ENCODE measurements at regions not wholly inside any gene's neighbourhood (a gene's known extent, or its start where the extent isn't known, plus 50 kb on each side); places are given as distances from the start of the nearest gene placed in this dataset. TPM values are rescaled to one million over a fixed set of nuclear protein-coding genes. Genes with fewer than 3 reads are reported as not detected.

DNA sequence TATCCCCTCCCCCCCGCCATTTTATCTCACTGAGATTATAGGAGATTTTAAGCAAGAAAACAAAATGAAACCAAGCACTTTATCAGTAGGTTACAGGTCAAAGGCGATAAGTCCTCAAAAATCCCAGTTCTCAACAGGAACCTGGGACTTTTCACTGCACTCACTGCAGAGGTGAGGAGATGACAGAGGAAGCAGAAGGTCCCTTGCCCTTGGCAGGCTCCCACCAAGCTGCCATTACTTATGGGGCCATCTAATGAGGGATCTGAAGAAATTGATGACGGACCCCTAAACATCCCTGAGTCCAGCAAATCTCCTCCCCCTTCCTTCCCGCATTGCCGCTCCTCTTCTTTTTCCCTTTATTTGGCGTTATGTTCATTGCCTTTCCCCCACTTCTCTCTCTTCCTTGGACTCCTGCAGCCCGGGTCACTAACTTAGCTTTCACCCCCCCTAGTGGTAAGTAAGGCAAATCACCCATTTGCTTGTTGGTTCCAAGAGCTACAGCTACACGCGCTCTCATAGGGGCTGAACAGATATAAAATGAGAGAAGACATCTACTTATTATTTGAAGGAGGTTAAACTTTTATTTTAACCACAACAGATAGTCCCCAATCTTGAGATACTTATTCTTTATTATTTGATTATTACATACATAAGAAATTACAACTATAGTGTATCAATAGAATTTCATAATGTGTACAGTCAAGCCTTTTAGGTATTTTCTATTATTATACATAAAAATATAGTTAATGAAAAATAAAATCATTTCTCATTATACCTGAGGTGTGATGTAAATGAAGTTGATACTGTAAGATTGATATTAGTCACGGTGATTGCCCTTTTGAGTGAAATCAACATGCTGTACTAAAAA, 52.0 kb upstream of the ARGLU1 start:
- TF ChIP-seq, protein P1, sequence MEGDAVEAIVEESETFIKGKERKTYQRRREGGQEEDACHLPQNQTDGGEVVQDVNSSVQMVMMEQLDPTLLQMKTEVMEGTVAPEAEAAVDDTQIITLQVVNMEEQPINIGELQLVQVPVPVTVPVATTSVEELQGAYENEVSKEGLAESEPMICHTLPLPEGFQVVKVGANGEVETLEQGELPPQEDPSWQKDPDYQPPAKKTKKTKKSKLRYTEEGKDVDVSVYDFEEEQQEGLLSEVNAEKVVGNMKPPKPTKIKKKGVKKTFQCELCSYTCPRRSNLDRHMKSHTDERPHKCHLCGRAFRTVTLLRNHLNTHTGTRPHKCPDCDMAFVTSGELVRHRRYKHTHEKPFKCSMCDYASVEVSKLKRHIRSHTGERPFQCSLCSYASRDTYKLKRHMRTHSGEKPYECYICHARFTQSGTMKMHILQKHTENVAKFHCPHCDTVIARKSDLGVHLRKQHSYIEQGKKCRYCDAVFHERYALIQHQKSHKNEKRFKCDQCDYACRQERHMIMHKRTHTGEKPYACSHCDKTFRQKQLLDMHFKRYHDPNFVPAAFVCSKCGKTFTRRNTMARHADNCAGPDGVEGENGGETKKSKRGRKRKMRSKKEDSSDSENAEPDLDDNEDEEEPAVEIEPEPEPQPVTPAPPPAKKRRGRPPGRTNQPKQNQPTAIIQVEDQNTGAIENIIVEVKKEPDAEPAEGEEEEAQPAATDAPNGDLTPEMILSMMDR (IDR thresholded peaks at IDR 0.05) = peak; percentile 80
- intact Hi-C loops (cut with DNase I) = no loop called here
- Histone ChIP-seq H3K27ac (no peak overlapping the region), H3K36me3 (no peaks in the 10 kb centered on the region), H3K4me3 (peak overlapping the region; percentile 31), H3K27me3 (ENCODE audit: low read depth) (no peaks in the 10 kb centered on the region), H3K4me1 (peaks cover 7% of the 10 kb centered on the region), H3K9me3 (no peaks in the 10 kb centered on the region)
- DNase-seq = no peak
- ATAC-seq = peak; percentile 87 to 88

Small RNAs in the stretch of these regions (microRNA-seq; reads per million reads assigned to microRNA genes)
- gene MIR1267 (ENCODE audit: borderline number of aligned reads) = not detected

All from lower lobe of right lung (tissue), 2 donors.